ENCODE measurements at regions not wholly inside any gene's neighbourhood (a gene's known extent, or its start where the extent isn't known, plus 50 kb on each side); places are given as distances from the start of the nearest gene placed in this dataset.

GRCh38 chr10:57395923-57396322, 871.8 kb downstream of the IPMK start:
- no peak overlapping the region for H3K27ac ChIP-seq (ENCODE audit: low read length)
- H3K9me3 ChIP-seq (ENCODE audit: insufficient read depth, low read length) = no peaks in the 10 kb centered on the region
- H4K20me1 ChIP-seq (ENCODE audit: insufficient read depth, low read length) = no peaks in the 10 kb centered on the region
- no peak overlapping the region for H2AFZ ChIP-seq (ENCODE audit: low read depth, low read length)
- no peak overlapping the region for H3K9ac ChIP-seq (ENCODE audit: low read length)
- H3K4me1 ChIP-seq (ENCODE audit: low read length) = peaks cover 5% of the 10 kb centered on the region; the same call in 1 of the 2 replicates
- H3K36me3 ChIP-seq (replicated peaks; ENCODE audit: low read depth, low read length) = no peaks in the 10 kb centered on the region
- no peak overlapping the region for H3K4me2 ChIP-seq (ENCODE audit: low read length)
- no peaks in the 10 kb centered on the region for H3K79me2 ChIP-seq (ENCODE audit: low read length)
- no peak for TF ChIP-seq EZH2phosphoT487 (IDR thresholded peaks at IDR 0.05; ENCODE audit: low read depth)
- no peak for TF ChIP-seq CTCF (IDR thresholded peaks at IDR 0.05; ENCODE audit: low read depth, low read length)
- H3K4me3 ChIP-seq (ENCODE audit: low read length) = no peak overlapping the region
- H3K27me3 ChIP-seq (ENCODE audit: low read depth, low read length) = no peaks in the 10 kb centered on the region

- Histone ChIP-seq H3K4me1 (ENCODE audit: low read length) (no peaks in the 10 kb centered on the region), H3K27ac (ENCODE audit: low read length) (no peak overlapping the region), H3K27me3 (ENCODE audit: low read depth, low read length) (no peaks in the 10 kb centered on the region), H4K20me1 (ENCODE audit: insufficient read depth, low read length) (no peaks in the 10 kb centered on the region), H3K4me3 (ENCODE audit: low read length) (no peak overlapping the region), H3K9me3 (ENCODE audit: insufficient read depth, low read length) (no peaks in the 10 kb centered on the region), H3K36me3 (replicated peaks; ENCODE audit: low read depth, low read length) (no peaks in the 10 kb centered on the region), H3K4me2 (ENCODE audit: low read length) (no peak overlapping the region), H2AFZ (ENCODE audit: low read depth, low read length) (no peak overlapping the region), H3K9ac (ENCODE audit: low read length) (no peak overlapping the region), H3K79me2 (ENCODE audit: low read length) (no peaks in the 10 kb centered on the region)
- no peak for TF ChIP-seq EZH2phosphoT487 (IDR thresholded peaks at IDR 0.05; ENCODE audit: low read depth)
- TF ChIP-seq CTCF (IDR thresholded peaks at IDR 0.05; ENCODE audit: low read depth, low read length) = no peak
Measured at GRCh38 chr10:57367412-57367811, 900.3 kb downstream of the IPMK start.

- Histone ChIP-seq H4K20me1 (ENCODE audit: insufficient read depth, low read length) (no peaks in the 10 kb centered on the region), H3K36me3 (replicated peaks; ENCODE audit: low read depth, low read length) (no peaks in the 10 kb centered on the region), H3K79me2 (ENCODE audit: low read length) (no peaks in the 10 kb centered on the region), H3K27ac (ENCODE audit: low read length) (no peak overlapping the region), H3K4me2 (ENCODE audit: low read length) (no peak overlapping the region), H2AFZ (ENCODE audit: low read depth, low read length) (no peak overlapping the region), H3K4me3 (ENCODE audit: low read length) (no peak overlapping the region), H3K4me1 (ENCODE audit: low read length) (no peaks in the 10 kb centered on the region), H3K9ac (ENCODE audit: low read length) (no peak overlapping the region), H3K27me3 (ENCODE audit: low read depth, low read length) (no peaks in the 10 kb centered on the region), H3K9me3 (ENCODE audit: insufficient read depth, low read length) (no peaks in the 10 kb centered on the region)
- TF ChIP-seq CTCF (IDR thresholded peaks at IDR 0.05; ENCODE audit: low read depth, low read length) = no peak
- TF ChIP-seq EZH2phosphoT487 (IDR thresholded peaks at IDR 0.05; ENCODE audit: low read depth) = no peak
Measured at GRCh38 chr10:57362811-57363210, 904.9 kb downstream of the IPMK start.

GRCh38 chr10:57353403-57354003, 914.2 kb downstream of the IPMK start:
- Histone ChIP-seq H3K27ac (ENCODE audit: low read length) (no peak overlapping the region), H3K27me3 (ENCODE audit: low read depth, low read length) (no peaks in the 10 kb centered on the region), H3K4me1 (ENCODE audit: low read length) (no peaks in the 10 kb centered on the region), H2AFZ (ENCODE audit: low read depth, low read length) (no peak overlapping the region), H3K9ac (ENCODE audit: low read length) (no peak overlapping the region), H3K9me3 (ENCODE audit: insufficient read depth, low read length) (no peaks in the 10 kb centered on the region), H3K4me3 (ENCODE audit: low read length) (no peak overlapping the region), H3K36me3 (replicated peaks; ENCODE audit: low read depth, low read length) (no peaks in the 10 kb centered on the region), H4K20me1 (ENCODE audit: insufficient read depth, low read length) (no peaks in the 10 kb centered on the region), H3K79me2 (ENCODE audit: low read length) (no peaks in the 10 kb centered on the region), H3K4me2 (ENCODE audit: low read length) (no peak overlapping the region)
- TF ChIP-seq EZH2phosphoT487 (IDR thresholded peaks at IDR 0.05; ENCODE audit: low read depth) (no peak), CTCF (IDR thresholded peaks at IDR 0.05; ENCODE audit: low read depth, low read length) (no peak)

Measured in OCI-LY3 (cell line).